Fibroblast of lung (primary cell): ENCODE measurements at regions not wholly inside any gene's neighbourhood (a gene's known extent, or its start where the extent isn't known, plus 50 kb on each side); places are given as distances from the start of the nearest gene placed in this dataset.
"Not testable (repeated sequence)": the region's sequence is repeated elsewhere in the genome, so short reads cannot be mapped to it uniquely, and the experiment has no call there.

Experiments
- DNase-seq, 2 donors: peaks; one replicate each; pipeline versions ENCODE4 v3.0.0 to v3.0.0-alpha.2; 2010; ENCODE audit warnings: low read depth in 2 of 2
- H2AFZ ChIP-seq: 2 replicates; pipeline ENCODE4 v1.5.1; 2012; ENCODE audit warnings: low read length, control low read depth, inconsistent platforms
- H3K27ac ChIP-seq: 2 replicates; pipeline ENCODE4 v1.5.1; 2011; ENCODE audit warnings: low read length, control low read depth; ENCODE audit not compliant: insufficient read depth
- H3K27me3 ChIP-seq: 2 replicates; pipeline ENCODE4 v1.5.1; 2011; ENCODE audit warnings: mild to moderate bottlenecking, low read length; ENCODE audit not compliant: control insufficient read depth, insufficient read depth
- H3K36me3 ChIP-seq: 2 replicates; pipeline ENCODE4 v1.5.1; 2011; ENCODE audit warnings: low read length; ENCODE audit not compliant: control insufficient read depth, insufficient read depth
- H3K4me1 ChIP-seq: 2 replicates; pipeline ENCODE4 v1.5.1; 2011; ENCODE audit warnings: low read length; ENCODE audit not compliant: control insufficient read depth, insufficient read depth; ENCODE audit errors: extremely low read depth
- H3K4me2 ChIP-seq: 2 replicates; pipeline ENCODE4 v1.5.1; 2011; ENCODE audit warnings: low read length, control low read depth; ENCODE audit not compliant: insufficient read depth; ENCODE audit errors: extremely low read depth
- H3K4me3 ChIP-seq, 4 experiments: fragments of 200-600 bp in 1 of 4; sonication (generic) in 1 of 4; replicated peaks in 1 of 4; 2 replicates each; pipeline ENCODE4 v1.5.1; 2011 to 2016; ENCODE audit warnings: low read length in 4 of 4, low read depth in 3 of 4, mild to moderate bottlenecking in 3 of 4, control low read depth in 2 of 4, inconsistent platforms in 1 of 4, mixed read lengths in 1 of 4; ENCODE audit not compliant: insufficient read depth in 1 of 4; ENCODE audit errors: control extremely low read depth in 1 of 4
- H3K79me2 ChIP-seq: 2 replicates; pipeline ENCODE4 v1.5.1; 2012; ENCODE audit warnings: mild to moderate bottlenecking, low read length, inconsistent platforms; ENCODE audit not compliant: control insufficient read depth, insufficient read depth
- H3K9ac ChIP-seq: 2 replicates; pipeline ENCODE4 v1.5.1; 2011; ENCODE audit warnings: mild to moderate bottlenecking, low read length, control low read depth; ENCODE audit not compliant: insufficient read depth
- H3K9me3 ChIP-seq: 2 replicates; pipeline ENCODE4 v1.5.1; 2012; ENCODE audit warnings: low read depth, low read length; ENCODE audit not compliant: control insufficient read depth, insufficient read depth
- H4K20me1 ChIP-seq: 2 replicates; pipeline ENCODE4 v1.5.1; 2011; ENCODE audit warnings: low read length; ENCODE audit not compliant: control insufficient read depth, insufficient read depth; ENCODE audit errors: extremely low read depth

DNA sequence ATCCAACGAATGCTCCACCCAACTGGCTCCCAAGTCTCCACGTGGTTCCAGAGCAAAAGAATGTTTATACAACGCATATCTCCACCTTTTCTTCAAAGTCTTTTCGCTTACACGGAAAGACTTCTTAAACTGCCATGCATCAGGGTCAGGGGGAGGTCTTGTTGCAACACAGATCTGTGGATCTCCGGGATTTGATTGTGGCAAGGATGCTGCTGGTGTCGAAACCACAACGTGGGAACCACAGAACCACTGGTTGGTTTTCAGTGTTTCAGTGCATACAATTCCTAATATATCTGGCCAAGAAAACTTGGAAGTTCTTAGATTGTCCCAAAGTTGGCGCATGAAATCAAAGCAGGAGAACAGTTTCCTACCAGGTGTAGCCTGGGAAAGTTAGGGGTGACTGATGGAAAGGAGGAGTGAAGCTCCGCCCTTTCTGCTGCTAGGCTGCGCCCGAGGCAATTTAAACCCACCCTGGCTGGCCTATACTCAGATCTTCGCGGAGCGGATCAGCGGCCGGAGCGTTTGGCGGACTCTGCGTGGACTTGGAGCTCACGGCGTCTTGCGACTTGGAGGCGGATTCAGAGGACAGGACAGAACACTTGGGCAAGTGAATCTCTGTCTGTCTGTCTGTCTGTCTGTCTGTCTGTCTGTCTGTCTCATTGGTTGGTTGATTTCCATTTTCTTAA is 334.8 kb downstream of the CWH43 start:
- not testable (repeated sequence) for H3K4me3 ChIP-seq, H3K79me2 ChIP-seq, H3K27me3 ChIP-seq, H3K27ac ChIP-seq, H3K36me3 ChIP-seq, DNase-seq, H3K9ac ChIP-seq, H3K4me1 ChIP-seq, H2AFZ ChIP-seq, H3K4me2 ChIP-seq, H3K9me3 ChIP-seq, H4K20me1 ChIP-seq

DNA sequence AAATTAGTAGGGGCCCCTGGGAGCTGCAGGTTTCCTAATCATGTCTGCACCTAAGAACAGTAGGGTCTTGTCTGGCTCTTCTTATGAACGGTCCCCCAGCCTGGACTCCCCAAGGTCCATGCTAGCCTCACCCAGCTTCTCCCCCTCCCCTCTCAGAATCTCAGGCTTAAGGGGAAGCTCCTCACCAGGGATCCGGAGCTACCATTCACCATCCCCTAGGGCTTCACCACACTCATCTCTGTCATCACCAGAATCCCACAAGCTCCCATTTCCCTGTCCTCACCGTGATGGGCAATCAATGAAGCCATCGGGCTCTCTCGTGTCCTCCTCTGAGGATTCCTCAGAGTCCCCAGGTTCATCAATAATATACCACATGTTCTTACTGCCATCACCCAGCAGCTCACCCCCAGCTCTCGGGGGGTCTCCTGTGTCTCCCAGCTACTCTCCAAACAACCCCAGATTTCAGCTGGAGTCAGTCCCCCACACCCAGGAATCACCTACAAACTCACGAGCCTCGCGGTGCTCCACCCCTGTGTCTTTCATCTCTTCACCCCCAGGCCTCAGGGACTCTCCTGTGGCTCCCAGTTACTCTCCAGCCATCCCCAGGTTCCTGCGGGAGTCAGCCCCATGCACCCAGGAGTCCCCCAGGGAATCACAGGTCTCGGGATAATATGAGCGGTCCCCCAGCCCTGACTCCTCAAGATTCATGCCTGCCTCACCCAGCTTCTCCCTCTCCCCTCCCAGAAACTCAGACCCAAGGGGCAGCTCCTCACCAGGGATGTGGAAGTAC is 335.6 kb downstream of the CWH43 start:
- not testable (repeated sequence) for H4K20me1 ChIP-seq, DNase-seq, H2AFZ ChIP-seq, H3K79me2 ChIP-seq, H3K9ac ChIP-seq, H3K9me3 ChIP-seq, H3K4me2 ChIP-seq, H3K4me1 ChIP-seq, H3K27ac ChIP-seq, H3K4me3 ChIP-seq, H3K27me3 ChIP-seq, H3K36me3 ChIP-seq

DNA sequence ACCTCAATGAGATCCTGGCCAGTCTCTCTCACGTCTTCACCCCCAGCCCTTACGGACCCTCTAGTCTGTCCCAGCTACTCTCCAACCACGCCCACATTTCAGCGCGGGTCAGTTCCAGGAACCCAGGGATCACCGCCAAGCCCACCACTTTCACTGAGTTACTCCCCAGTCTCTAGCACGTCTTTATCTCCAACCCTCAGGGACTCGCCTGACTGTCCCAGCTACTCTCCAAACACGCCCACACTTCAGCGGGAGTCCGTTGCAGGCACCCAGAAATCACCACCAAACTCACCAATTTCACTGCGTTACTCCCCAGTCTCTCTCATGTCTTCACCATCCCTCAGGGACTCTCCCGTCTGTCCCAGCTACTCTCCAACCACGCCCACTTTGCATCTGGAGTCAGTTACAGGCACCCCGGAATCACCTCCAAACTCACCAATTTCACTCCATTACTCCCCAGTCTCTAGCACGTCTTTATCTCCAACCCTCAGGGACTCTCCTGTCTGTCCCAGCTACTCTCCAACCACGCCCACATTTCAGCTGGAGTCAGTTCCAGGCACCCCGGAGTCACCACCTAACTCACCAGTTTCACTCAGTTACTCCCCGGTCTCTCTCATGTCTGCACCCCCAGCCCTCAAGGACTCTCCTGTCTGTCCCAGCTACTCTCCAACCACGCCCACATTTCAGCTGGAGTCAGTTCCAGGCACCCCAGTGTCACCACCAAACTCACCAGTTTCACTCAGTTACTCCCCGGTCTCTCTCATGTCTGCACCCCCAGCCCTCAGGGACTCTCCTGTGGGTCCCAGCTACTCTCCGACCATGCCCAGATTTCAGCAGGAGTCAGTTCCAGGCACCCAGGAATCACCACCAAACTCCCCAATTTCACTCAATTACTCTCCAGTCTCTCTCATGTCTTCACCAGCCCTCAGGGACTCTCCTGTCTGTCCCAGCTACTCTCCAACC is 336.8 kb downstream of the CWH43 start:
- not testable (repeated sequence) for H3K36me3 ChIP-seq, H2AFZ ChIP-seq

DNA sequence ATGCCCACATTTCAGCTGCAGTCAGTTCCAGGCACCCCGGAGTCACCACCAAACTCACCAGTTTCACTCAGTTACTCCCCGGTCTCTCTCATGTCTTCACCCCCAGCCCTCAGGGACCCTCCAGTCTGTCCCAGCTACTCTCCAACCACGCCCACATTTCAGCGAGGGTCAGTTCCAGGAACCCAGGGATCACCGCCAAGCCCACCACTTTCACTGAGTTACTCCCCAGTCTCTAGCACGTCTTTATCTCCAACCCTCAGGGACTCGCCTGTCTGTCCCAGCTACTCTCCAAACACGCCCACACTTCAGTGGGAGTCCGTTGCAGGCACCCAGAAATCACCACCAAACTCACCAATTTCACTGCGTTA is 337.5 kb downstream of the CWH43 start:
- not testable (repeated sequence) for H3K9me3 ChIP-seq, H3K4me3 ChIP-seq, H4K20me1 ChIP-seq, H3K27me3 ChIP-seq, H2AFZ ChIP-seq, H3K9ac ChIP-seq, H3K36me3 ChIP-seq, H3K27ac ChIP-seq, H3K4me1 ChIP-seq, H3K79me2 ChIP-seq, H3K4me2 ChIP-seq, DNase-seq

More for the DNA sequence above, 336.8 kb downstream of the CWH43 start:
- not testable (repeated sequence) for H3K4me1 ChIP-seq, H3K79me2 ChIP-seq, H4K20me1 ChIP-seq, H3K9me3 ChIP-seq, H3K9ac ChIP-seq, H3K27me3 ChIP-seq, H3K27ac ChIP-seq, DNase-seq, H3K4me3 ChIP-seq, H3K4me2 ChIP-seq
